Astrocyte of the cerebellum (primary cell): ENCODE measurements at regions not wholly inside any gene's neighbourhood (a gene's known extent, or its start where the extent isn't known, plus 50 kb on each side); places are given as distances from the start of the nearest gene placed in this dataset.

Source experiments
- DNase-seq: peaks from one replicate; pipeline ENCODE4 v3.0.0-alpha.2; 2011; ENCODE audit warnings: low read depth
- H3K4me3 ChIP-seq: 2 replicates; pipeline ENCODE4 v1.5.1; 2011; ENCODE audit warnings: mild to moderate bottlenecking, low read depth, low read length, moderate library complexity
- in situ Hi-C: cut with HindIII; loops from 2 replicates; pipeline ENCODE4 v1.10.0; 2017; ENCODE audit warnings: low sequenced_read_pairs
- TF ChIP-seq, protein P1 (sequence below): IDR thresholded peaks from 2 replicates; pipeline ENCODE4 v1.5.1; 2012; ENCODE audit warnings: low read length, low read depth, moderate library complexity, mild to moderate bottlenecking; ENCODE audit errors: missing control alignments

DNA sequence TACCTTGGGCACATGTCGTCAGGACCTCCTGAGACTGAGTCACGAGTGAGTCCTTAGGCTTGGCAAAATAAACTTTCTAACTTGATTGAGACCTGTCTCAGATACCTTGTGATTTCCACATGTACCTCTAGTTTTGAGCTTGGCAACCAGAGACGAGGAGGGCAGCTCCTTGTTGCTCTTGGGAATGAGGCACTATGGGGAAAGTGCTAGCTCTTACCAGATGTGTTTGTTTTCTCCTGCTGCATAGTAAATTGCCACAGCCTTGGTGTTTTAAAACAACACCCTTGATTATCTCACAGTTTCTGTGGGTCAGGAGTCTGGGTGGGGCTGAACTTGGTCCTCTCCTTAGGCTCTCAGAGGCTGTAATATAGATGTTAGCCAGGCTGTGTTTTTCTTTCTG lies 59.1 kb upstream of the MAML3 start:
- in situ Hi-C loops = no loop called here
- no peak for DNase-seq
- H3K4me3 ChIP-seq = no peak overlapping the region
- TF ChIP-seq, protein P1, sequence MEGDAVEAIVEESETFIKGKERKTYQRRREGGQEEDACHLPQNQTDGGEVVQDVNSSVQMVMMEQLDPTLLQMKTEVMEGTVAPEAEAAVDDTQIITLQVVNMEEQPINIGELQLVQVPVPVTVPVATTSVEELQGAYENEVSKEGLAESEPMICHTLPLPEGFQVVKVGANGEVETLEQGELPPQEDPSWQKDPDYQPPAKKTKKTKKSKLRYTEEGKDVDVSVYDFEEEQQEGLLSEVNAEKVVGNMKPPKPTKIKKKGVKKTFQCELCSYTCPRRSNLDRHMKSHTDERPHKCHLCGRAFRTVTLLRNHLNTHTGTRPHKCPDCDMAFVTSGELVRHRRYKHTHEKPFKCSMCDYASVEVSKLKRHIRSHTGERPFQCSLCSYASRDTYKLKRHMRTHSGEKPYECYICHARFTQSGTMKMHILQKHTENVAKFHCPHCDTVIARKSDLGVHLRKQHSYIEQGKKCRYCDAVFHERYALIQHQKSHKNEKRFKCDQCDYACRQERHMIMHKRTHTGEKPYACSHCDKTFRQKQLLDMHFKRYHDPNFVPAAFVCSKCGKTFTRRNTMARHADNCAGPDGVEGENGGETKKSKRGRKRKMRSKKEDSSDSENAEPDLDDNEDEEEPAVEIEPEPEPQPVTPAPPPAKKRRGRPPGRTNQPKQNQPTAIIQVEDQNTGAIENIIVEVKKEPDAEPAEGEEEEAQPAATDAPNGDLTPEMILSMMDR = no peak

DNA sequence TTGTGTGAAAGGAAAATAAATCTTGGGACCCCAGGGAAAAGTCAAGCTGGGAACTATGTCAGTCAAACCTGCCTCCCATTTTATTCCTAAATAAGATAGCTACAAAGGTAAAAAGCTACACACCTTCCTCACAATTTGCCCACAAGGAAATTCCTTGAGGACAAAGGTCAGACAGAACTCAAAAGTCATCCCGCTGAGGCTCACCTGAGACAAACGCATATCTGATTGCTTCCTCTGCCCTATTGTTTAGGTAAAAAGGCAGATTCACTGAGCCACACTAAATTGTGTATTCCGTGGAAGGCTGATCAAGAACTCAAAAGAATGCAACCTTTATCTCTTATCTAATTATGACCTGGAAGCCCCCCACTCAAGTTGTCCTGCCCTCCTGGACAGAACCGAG lies 58.7 kb upstream of the MAML3 start:
- no peak for DNase-seq
- in situ Hi-C loops = no loop called here
- TF ChIP-seq, protein P1 = no peak
- H3K4me3 ChIP-seq = no peak overlapping the region

DNA sequence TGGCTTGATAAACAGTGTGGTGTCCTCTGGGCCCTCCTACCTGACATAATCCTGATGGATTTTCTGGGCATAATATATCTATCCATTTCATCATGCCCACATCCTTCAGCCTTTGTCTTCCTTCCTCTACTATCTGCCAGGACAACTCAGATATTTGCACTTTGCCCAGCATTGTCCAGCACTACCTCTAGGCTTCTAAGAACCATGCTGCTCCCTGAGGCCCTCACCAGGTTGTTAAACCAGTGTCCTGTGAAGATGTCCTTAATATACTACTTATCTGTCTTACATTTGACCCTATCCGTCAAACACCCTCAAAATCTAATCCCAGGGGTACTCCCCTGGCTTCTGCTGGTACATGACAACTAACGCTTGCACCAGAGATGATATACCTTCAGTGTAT lies 58.2 kb upstream of the MAML3 start:
- no peak for DNase-seq
- in situ Hi-C loops = no loop called here
- TF ChIP-seq, protein P1 = no peak
- H3K4me3 ChIP-seq = no peak overlapping the region

DNA sequence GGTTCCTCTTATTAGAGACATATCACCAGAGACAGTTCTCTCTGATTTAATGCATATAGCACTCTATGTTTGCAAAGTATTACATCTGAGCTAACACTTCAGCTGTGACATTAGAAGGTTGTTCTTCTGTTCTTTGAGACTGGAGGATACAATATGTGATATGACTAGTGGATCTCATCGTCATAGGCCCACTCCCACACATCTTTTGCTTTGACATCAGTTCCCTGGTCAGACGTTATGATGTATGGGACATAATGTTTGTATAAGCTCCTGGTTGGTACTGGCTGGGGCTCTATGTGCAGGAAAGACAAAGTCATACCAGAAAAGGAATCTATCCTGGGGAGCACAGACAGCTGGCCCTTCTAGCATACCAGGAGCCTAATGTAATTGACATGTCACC lies 57.7 kb upstream of the MAML3 start:
- H3K4me3 ChIP-seq = no peak overlapping the region
- in situ Hi-C loops = no loop called here
- DNase-seq = no peak
- TF ChIP-seq, protein P1 = no peak

DNA sequence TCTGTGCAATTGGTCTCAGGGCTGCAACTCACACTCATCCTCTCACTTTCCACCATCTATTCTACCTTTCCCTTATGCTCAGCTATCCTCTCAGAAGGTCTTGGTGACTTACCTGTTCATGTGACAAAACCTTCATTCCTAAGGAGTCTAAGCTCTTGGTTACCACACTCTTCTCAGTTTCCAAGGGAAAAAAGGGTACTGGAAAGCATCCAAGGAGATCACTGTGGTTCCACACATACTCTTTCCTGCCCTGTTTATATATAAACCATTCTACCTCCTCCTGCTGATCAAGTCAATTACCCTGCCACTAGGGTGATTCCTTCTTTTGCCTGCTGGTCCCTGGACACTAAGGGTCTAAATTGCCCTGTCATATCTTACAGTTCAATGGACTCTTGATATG lies 57.2 kb upstream of the MAML3 start:
- TF ChIP-seq, protein P1 = no peak
- in situ Hi-C loops = no loop called here
- H3K4me3 ChIP-seq = no peak overlapping the region
- DNase-seq = no peak

DNA sequence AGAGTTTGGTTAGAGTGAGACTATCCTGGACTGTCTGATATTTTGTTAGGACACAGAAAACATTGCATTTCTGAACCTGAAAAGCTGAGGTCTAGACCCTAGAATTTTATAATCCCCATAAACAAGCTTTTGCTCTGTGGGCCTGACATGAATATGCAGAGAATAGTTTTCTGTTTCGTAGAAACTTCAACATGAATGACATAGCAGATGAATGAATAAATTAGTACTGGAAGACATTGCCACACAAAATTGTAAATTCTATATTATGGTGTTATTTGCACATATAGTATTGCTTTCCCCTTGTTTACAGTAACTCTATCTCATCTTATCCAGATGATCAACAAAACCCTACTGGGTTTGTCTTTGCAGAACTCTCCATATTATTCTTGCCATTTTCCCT lies 54.9 kb upstream of the MAML3 start:
- H3K4me3 ChIP-seq = no peak overlapping the region
- in situ Hi-C loops = loop anchor here (5.0 kb wide), 1 partner anchor 47 kb away; no protein-coding TSS in a partner anchor
- DNase-seq = no peak
- TF ChIP-seq, protein P1 = no peak
